GM12874 (cell line): ENCODE measurements at regions not wholly inside any gene's neighbourhood (a gene's known extent, or its start where the extent isn't known, plus 50 kb on each side); places are given as distances from the start of the nearest gene placed in this dataset.

Experiments
- CTCF ChIP-seq: IDR thresholded peaks from 2 replicates; pipeline ENCODE4 v1.5.1; 2011; ENCODE audit warnings: low read depth, mild to moderate bottlenecking, control low read depth, low read length, moderate library complexity; ENCODE audit not compliant: insufficient read depth

DNA sequence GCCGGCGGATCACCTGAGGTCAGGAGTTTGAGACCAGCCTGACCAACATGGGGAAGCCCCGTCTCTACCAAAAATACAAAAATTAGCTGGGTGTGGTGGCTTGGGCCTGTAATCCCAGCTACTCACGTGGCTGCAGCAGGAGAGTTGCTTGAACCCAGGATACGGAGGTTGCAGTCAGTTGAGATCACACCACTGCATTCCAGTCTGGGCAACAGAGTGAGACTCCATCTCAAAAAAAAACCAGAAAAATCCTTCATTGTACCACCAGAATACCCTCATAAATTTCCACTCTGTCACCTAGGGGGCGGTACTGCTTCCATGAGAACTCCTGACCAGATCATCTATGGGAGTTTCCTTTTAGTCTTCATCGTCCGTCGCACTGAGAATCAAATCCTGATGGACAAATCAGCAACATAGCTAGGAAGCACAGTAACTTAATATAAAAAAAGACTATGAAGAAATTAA, 225.8 kb upstream of the KLF14 start:
- peak; percentile 54 for TF ChIP-seq CTCF

DNA sequence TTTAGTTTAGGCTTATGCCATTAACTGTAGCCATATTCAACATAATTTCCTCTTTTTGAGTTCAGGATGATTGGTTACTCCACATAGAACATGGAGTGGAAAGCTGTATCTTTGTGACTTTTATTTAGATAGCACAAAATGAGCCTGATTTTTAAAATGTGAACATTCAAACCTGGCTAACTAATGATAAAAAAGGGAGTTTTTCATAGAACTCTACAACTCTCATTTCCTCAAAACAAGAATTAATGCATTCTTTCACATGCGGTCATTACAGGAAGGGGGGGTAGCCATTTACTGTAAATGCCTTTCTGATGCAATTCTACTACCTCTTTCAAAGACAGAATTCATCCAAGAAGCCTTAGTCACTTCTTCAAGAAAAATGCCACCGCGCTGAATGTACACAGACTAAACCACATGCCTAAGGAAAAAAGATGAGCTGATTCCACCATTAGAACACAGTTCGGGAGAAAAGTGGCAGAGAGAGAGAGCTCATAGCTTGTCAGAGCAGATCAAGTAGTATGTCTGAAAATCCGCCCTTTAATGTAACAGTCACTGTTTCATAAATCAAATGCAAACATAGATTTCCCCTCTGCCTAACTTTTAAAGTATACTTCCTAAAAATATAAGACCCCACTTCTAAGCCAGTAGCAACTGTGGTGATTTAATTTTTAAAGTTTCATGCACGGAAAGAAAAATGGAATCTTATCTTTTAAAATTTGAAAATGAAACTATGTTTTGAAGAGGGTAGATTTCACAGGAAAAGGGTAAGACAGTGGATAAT, 226.4 kb upstream of the KLF14 start:
- TF ChIP-seq CTCF, result no peak

DNA sequence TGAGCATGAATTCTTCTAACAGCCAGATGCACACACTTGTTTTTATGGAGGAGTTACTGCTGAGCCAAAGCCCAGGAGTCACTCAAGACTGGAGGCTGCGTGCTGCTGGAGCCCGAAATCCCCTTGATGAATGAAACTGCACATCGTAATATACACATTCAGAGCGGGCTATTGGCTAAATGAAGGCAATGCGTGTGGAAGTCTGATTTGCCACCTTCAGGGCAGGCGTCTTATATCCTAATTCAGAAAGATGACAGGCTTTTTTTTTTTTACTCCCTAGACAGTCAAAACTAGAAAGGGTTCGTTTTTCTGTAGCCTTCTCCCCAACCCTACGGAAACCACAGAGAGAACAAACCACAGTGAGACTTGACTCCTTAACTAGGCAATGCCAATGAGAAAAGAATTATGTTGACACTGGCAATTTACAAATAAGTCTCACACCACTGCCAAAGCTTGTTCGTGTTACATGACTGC, 227.2 kb upstream of the KLF14 start:
- TF ChIP-seq CTCF, result no peak

DNA sequence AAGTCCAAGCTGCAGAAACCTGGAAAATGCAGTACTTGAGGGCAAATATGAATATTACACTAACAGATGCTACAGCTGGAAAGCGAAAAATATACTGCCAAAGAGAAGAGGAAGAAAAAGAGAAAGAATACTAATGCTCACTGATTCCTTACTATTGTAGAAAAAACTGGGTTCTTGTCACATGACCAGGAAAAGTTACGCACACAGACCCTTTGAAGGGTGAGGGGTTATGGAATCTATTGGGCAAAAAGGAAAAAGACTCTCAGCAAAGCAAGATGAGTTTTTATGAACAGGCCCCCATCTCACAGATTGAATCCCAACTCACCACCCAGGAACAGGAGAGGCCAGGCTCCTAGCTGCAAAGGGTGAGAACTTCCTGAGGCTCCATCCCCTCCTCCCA, 228.1 kb upstream of the KLF14 start:
- no peak for TF ChIP-seq CTCF

DNA sequence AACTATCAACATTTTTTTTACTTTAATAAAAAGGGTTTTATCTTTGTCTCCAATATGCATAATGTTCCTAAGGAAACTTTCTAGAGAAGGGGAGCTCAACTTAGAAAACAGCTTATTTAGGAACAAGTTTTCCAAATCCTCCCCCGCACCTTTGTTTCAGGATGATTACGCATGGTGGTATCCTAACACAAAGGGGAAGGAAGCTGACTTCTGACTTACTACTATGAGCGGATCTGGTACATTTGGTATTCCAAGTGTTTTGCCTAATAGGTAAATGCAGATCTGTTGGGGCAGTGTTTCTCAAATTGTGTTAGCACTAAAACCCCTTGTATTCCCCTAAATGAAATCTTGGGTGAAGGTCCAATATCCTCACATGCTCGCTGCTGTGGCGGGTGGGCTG, 229.3 kb upstream of the KLF14 start:
- TF ChIP-seq CTCF, result no peak

DNA sequence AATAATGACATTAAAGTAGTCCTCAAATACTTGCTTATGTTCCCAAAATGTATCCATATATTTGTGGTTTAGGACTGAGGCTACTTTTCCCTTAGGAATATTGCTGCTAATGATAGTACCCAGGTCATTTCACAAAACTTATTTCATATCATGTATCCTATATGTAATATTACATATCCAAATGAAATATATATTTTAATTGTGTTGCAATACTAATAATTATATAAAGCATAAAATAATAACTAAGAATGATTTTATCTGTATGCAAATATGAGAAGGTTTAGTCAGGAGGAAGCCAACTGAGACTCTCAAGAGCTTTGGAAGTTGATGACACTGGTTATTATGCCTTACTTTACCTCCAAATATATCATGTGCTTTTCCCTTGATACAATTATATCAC, 231.5 kb upstream of the KLF14 start:
- no peak for TF ChIP-seq CTCF

DNA sequence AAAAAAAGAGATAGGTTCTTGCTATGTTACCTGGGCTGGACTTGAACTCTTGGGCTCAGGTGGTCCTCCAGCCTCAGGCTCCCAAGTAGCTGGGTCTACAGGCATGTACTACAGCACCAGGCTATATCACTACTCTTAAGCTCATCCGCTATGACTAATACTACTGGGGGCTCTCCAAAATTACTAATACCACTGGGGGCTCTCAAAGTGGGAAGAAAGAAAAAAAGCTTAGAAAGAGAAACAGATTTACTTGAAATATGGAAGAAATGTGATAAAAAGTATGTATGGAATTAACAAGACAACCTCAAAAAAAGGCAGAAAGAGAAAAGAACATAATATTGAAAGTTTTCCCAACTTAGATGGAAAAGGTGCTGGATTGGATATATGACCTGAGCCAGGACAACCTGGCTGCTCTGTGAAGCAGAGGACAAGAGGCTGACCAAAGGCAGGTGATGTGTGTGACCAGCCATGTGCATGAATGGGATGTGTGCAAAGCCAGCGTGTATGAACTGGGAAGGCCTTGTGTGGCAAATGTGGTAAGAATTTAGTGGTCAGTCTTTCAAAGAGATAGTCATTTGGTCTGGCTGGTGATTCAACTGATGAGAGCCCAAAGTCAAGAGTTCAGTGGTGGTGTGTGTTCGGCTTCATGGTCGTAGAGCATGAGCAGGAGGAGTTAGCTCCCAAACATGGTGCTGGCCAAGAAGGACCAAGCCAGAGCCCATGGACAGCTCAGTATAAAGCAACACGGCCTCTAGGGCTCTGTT, 232.4 kb upstream of the KLF14 start:
- TF ChIP-seq CTCF, result no peak
